Thymus (tissue), 11 donors: ENCODE measurements at regions not wholly inside any gene's neighbourhood (a gene's known extent, or its start where the extent isn't known, plus 50 kb on each side); places are given as distances from the start of the nearest gene placed in this dataset.

Experiments used
- DNase-seq, 9 donors: peaks; one replicate each; pipeline ENCODE4 v3.0.0-alpha.2; 2013; ENCODE audit warnings: low spot score in 9 of 9, low read depth in 6 of 9, missing footprints in 1 of 9
- H3K27ac ChIP-seq, 2 donors: one replicate each; pipeline ENCODE4 v1.5.1; 2013; ENCODE audit warnings: control low read depth in 1 of 2, low read depth in 1 of 2, low read length in 1 of 2, mild to moderate bottlenecking in 1 of 2, moderate library complexity in 1 of 2
- H3K27me3 ChIP-seq, 2 donors: one replicate each; pipeline ENCODE4 v1.5.1; 2013; ENCODE audit warnings: low read length in 1 of 2; ENCODE audit not compliant: control insufficient read depth in 2 of 2, insufficient read depth in 1 of 2
- H3K36me3 ChIP-seq, 2 donors: one replicate each; pipeline ENCODE4 v1.5.1; 2013; ENCODE audit warnings: low read length in 1 of 2, mild to moderate bottlenecking in 1 of 2, moderate library complexity in 1 of 2; ENCODE audit not compliant: control insufficient read depth in 2 of 2, insufficient read depth in 2 of 2
- H3K4me1 ChIP-seq, 2 donors: one replicate each; pipeline ENCODE4 v1.5.1; 2013; ENCODE audit warnings: low read length in 2 of 2; ENCODE audit not compliant: control insufficient read depth in 2 of 2, insufficient read depth in 2 of 2
- H3K4me3 ChIP-seq, 2 donors: one replicate each; pipeline ENCODE4 v1.5.1; 2013; ENCODE audit warnings: low read length in 2 of 2, control low read depth in 1 of 2, mild to moderate bottlenecking in 1 of 2
- H3K9me3 ChIP-seq, 2 donors: one replicate each; pipeline ENCODE4 v1.5.1; 2013; ENCODE audit warnings: low read length in 1 of 2, mild to moderate bottlenecking in 1 of 2; ENCODE audit not compliant: control insufficient read depth in 2 of 2, insufficient read depth in 1 of 2
- WGBS: extraction: QIAGEN DNeasy Blood & Tissue Kit; methylation state at CpG from one replicate; pipeline ENCODE4 v1.1.7; 2013; 5-methylcytosine and 5-hydroxymethylcytosine counted together
- donor health status: healthy.

DNA sequence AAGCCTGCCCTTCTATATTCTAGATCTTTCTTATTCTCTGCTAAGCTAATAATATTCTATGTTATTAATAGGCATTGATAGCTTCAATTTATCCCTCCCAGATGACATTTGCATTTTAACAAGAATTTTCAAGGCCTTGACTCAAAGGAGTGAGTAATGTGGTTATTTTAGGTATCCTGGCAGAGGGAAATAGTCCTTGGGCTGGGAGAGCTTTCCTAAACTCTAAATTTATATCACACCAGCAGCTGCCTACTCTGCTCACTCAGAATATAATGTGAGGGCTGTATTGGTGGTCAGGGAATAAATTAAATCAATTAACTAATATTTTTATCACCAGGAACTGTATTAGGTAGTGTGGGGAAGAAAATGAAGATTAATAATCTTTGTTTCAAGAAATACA lies 74.8 kb upstream of the ADAM23 start:
- Histone ChIP-seq H3K36me3 (no peaks in the 10 kb centered on the region), H3K27me3 (no peaks in the 10 kb centered on the region), H3K27ac (no peak overlapping the region), H3K4me3 (no peak overlapping the region), H3K4me1 (no peaks in the 10 kb centered on the region), H3K9me3 (no peaks in the 10 kb centered on the region)
- no peak for DNase-seq

DNA sequence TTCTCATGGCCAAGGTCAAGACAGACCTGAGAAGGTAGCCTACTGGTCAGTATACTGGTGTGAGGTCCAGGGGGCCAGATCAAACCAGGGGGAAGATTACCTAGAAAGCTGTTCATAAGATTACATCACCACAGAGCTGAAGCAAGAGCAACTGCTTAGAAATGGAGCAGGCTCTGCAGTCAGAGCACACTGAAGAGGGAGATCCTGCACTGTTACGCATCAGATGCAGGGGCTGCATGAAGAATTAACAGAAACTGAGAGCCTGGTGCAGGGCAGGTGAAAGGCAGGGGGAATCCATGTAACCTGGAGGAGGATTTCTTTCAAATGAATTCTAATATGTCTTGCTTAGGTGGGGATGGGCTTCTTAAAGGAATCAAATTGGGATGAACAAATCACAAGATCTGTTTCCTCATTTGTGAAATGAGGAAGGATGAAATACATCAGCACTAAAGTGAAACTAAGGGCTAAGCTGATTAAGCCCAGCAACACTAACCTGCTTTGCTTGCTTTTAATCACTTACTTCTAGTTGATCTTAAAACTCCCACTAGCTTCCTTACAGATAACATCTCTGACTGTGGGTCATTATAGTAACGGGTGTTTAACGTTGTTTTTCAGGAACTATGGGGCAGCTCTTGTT lies 74.3 kb upstream of the ADAM23 start:
- peak in 1 of 9 donors; percentile 2 for DNase-seq

DNA sequence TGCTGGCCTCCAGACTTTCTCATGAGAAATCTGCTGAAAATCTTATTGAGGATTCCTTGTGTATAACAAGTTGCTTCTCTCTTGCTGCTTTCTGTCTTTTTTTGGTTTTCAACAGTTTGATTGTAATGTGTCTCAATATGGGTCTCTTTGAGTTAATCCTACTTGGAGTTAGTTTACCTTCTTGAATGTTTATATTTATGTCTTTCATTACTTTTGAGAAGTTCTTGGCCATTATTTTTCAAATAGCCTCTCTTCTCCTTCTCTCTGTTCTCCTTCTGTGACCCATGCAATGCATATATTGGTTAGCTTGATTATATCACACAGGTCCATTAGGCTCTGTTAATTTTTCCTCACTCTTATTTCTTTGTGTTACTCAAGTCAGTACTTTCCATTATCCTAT lies 67.4 kb upstream of the ADAM23 start:
- H3K27ac ChIP-seq: no peak overlapping the region
- no peaks in the 10 kb centered on the region for H3K4me1 ChIP-seq
- DNase-seq: no peak
- no peak overlapping the region for H3K4me3 ChIP-seq
- H3K9me3 ChIP-seq: no peaks in the 10 kb centered on the region
- H3K36me3 ChIP-seq: no peaks in the 10 kb centered on the region
- H3K27me3 ChIP-seq: no peaks in the 10 kb centered on the region

More for the DNA sequence above, 74.3 kb upstream of the ADAM23 start:
- Histone ChIP-seq H3K27me3 (no peaks in the 10 kb centered on the region), H3K4me1 (no peaks in the 10 kb centered on the region), H3K27ac (no peak overlapping the region), H3K9me3 (no peaks in the 10 kb centered on the region), H3K36me3 (no peaks in the 10 kb centered on the region), H3K4me3 (no peak overlapping the region)
- WGBS: 35% methylated on average over 3 of the region's 3 CpGs

DNA sequence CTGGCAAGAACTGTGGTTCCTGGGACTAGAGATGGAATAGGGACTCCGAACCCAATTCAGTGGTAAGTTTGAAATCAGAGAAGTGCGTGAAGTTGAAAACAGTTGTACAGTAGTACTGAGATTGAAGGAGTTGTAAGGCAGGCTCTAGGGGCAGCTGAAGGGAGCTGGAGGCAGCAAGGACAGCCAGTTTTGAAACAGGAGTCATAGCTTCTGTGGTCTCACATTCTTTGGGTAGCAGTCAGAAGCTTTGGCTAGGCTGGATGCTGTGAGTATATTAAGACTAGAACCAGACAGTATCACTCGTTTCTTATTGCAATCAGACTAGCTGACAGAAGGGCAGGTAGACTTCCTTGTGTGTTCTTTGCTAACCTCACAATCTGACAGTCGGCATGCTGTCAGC lies 64.5 kb upstream of the ADAM23 start:
- Histone ChIP-seq H3K36me3 (no peaks in the 10 kb centered on the region), H3K9me3 (peaks cover 0 to 7% of the 10 kb centered on the region in 2 donors), H3K4me3 (no peak overlapping the region), H3K27me3 (no peaks in the 10 kb centered on the region), H3K27ac (no peak overlapping the region), H3K4me1 (no peaks in the 10 kb centered on the region)
- DNase-seq: no peak
- 94% methylated on average over 4 of the region's 4 CpGs for WGBS

DNA sequence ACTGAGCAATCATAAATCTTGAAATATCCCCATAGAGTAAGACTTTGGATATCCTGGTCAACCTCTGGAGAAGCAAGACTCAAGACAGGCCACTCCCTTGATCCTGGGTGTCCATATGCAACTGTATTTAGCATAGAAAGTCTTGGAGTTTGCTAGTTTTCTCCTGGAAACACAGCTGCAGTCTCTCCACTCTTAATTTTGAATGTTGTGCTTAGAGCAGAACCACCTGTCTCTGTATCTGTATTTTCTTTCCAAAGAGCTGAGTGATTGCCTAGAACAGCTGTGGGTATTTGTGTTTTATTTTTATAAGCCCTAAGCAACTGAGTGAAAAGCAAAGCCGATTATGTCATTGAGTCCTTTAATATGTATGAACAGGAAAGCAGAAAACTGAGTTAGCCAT lies 64.1 kb upstream of the ADAM23 start:
- 94% methylated on average over 1 of the region's 1 CpG for WGBS
- DNase-seq: no peak

DNA sequence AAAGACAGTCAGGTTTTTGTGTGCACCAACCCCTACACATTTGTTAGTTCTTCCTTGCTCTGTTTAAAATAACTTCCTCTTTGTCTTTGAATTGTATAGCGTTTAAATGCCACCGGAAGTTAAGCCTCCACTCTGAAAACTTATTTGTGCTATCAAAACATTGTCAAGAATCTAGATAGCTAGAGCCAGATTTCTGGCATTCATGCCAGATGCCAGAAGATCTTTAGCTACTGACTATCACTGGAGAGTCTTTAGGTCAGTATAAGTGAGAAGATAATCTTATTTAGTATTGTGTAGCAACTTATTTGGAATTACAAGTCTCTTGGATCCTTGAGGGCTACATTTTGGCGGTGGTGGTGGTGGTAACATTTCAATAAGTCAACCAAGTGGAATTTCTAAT lies 63.4 kb upstream of the ADAM23 start:
- Histone ChIP-seq H3K4me3 (no peak overlapping the region), H3K4me1 (no peaks in the 10 kb centered on the region), H3K9me3 (peaks cover 0 to 7% of the 10 kb centered on the region in 2 donors), H3K27ac (no peak overlapping the region), H3K27me3 (no peaks in the 10 kb centered on the region), H3K36me3 (no peaks in the 10 kb centered on the region)
- no peak for DNase-seq
- WGBS: 72% methylated on average over 3 of the region's 3 CpGs

More for the DNA sequence above, 64.1 kb upstream of the ADAM23 start:
- peaks cover 0 to 7% of the 10 kb centered on the region in 2 donors for H3K9me3 ChIP-seq
- no peaks in the 10 kb centered on the region for H3K4me1 ChIP-seq
- no peak overlapping the region for H3K27ac ChIP-seq
- H3K36me3 ChIP-seq: no peaks in the 10 kb centered on the region
- no peak overlapping the region for H3K4me3 ChIP-seq
- H3K27me3 ChIP-seq: no peaks in the 10 kb centered on the region

DNA sequence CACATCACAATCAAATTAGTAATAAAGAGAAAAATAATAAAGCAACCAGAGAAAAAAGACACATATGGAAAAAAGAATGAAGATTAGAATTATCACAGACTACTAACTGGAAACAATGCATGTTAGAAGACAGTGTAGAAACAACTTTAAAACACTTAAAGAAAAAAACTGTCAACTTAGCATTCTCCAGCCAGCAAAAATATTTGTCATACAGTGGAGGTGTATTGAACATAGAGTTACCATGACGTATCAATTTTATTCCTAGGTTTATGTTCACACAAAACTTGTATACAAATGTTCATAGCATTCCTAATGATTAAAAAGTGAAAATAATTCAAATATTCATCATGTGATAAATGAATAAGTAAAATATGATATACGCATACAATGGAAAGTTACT lies 61.5 kb upstream of the ADAM23 start:
- whole genome bisulfite sequencing: 97% methylated on average over 2 of the region's 2 CpGs
- H3K4me1 ChIP-seq: no peaks in the 10 kb centered on the region
- H3K9me3 ChIP-seq: peaks cover 0 to 7% of the 10 kb centered on the region in 2 donors
- no peak overlapping the region for H3K27ac ChIP-seq
- no peak overlapping the region for H3K4me3 ChIP-seq
- no peaks in the 10 kb centered on the region for H3K36me3 ChIP-seq
- H3K27me3 ChIP-seq: no peaks in the 10 kb centered on the region
- DNase-seq: no peak

DNA sequence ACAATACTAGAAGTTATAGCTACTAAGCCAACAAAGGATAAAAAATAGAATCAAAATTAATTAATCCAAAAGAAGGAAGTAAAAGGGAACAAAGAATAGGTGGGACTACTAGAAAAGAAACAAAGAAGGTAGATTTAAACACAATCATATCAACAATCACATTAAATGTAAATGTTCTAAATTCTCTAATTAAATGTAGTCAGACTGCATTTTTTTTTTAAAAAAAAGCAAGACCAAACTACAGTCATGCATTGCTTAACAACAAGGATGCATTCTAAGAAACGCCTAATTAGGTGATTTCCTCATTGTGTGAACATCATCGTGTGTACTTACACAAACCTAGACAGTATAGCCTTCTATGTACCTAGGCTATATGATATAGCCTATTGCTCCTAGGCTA lies 59.7 kb upstream of the ADAM23 start:
- Histone ChIP-seq H3K36me3 (no peaks in the 10 kb centered on the region), H3K27ac (no peak overlapping the region), H3K4me1 (no peaks in the 10 kb centered on the region), H3K9me3 (peaks cover 0 to 7% of the 10 kb centered on the region in 2 donors), H3K4me3 (no peak overlapping the region), H3K27me3 (no peaks in the 10 kb centered on the region)
- 95% methylated on average over 2 of the region's 2 CpGs for WGBS
- DNase-seq: no peak

DNA sequence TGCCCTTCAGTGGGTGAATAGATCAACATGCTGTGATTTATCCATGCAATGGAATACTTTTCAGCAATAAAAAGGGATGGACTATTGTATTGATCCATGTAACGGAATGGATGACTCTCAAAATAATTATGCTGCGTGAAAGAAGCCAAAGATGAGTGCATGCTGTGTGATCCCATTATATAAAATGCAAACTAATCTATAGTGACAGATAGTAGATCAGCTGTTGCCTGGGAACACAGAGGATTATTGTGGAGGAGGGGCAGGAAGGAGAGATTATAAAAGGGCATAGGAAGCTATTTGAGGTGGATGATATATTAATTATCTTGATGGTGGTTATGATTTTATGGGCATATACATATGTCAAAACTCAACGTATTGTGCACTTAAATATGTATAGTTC lies 55.5 kb upstream of the ADAM23 start:
- no peaks in the 10 kb centered on the region for H3K36me3 ChIP-seq
- no peak overlapping the region for H3K27ac ChIP-seq
- WGBS: 95% methylated on average over 3 of the region's 3 CpGs
- H3K27me3 ChIP-seq: no peaks in the 10 kb centered on the region
- DNase-seq: no peak
- H3K4me3 ChIP-seq: no peak overlapping the region
- peaks cover 0 to 5% of the 10 kb centered on the region in 2 donors for H3K9me3 ChIP-seq
- H3K4me1 ChIP-seq: no peaks in the 10 kb centered on the region

DNA sequence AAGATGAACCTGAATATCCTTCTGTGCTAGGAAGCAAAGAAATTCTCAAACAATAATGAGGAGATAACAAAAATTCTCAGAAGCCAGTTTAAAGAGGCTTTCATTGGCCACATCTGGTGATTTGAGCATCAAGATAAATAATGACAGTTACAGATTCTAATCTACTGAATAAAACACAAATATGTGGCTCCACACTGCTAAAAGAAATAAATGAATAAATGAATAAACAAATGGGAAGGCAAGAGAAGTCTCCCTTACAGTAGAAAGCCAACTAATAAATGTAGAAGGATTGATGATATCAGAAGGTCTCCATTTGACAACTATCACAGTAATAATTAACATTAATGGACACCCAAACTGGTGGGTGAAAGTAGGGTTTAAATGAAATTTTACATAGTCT lies 54.6 kb upstream of the ADAM23 start:
- Histone ChIP-seq H3K4me3 (no peak overlapping the region), H3K36me3 (no peaks in the 10 kb centered on the region), H3K9me3 (no peaks in the 10 kb centered on the region), H3K27me3 (no peaks in the 10 kb centered on the region), H3K4me1 (no peaks in the 10 kb centered on the region), H3K27ac (no peak overlapping the region)
- DNase-seq: no peak
